Upper lobe of left lung (tissue), 4 donors: ENCODE measurements at regions not wholly inside any gene's neighbourhood (a gene's known extent, or its start where the extent isn't known, plus 50 kb on each side); places are given as distances from the start of the nearest gene placed in this dataset.

ENCODE experiments used
- CTCF ChIP-seq, 6 experiments: fragments of 450-650 bp in 4 of 6; fragments of 200-600 bp in 2 of 6; sonication (generic) in 2 of 6; IDR thresholded peaks; one replicate each; pipeline ENCODE4 v1.5.1; 2016 to 2019; ENCODE audit warnings: antibody characterized with exemption in 6 of 6
- EP300 ChIP-seq, 4 donors: sonication (generic); formaldehyde crosslinking; IDR thresholded peaks; one replicate each; pipeline ENCODE4 v1.5.1; 2017; ENCODE audit warnings: antibody characterized with exemption in 4 of 4, control low read depth in 2 of 4

GRCh38 chr3:145094355-145094941 is 1066.5 kb downstream of the PLOD2 start:
- TF ChIP-seq CTCF (IDR thresholded peaks at IDR 0.05) (no peak), EP300 (IDR thresholded peaks at IDR 0.05) (no peak)
